ENCODE measurements at regions not wholly inside any gene's neighbourhood (a gene's known extent, or its start where the extent isn't known, plus 50 kb on each side); places are given as distances from the start of the nearest gene placed in this dataset.

DNA sequence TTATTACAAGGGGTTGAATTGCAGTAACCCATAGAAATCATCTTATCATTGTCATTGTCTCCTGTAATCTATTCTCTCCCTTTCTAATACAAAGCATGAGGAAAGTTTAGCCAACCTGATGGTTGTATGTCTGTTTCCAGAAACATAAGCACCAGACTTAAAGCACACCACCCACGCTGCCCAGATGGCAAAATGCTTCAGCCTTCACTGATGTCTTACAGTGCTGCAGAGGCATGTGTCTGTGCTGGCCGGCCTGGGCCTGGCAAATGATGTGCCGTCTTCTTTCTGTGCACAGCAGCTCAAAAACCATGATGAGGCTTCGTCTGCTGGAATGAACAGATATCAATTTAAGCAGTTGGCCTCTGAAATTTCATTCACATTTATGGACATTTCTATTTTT is 443.0 kb upstream of the RGPD4 start:
- TF ChIP-seq CTCF (conservative IDR thresholded peaks at IDR 0.05) (no peak), EZH2 (IDR thresholded peaks at IDR 0.05; ENCODE audit: low read depth) (no peak)
